ENCODE measurements at regions not wholly inside any gene's neighbourhood (a gene's known extent, or its start where the extent isn't known, plus 50 kb on each side); places are given as distances from the start of the nearest gene placed in this dataset.
A peak's percentile ranks its signal among the peaks of the same experiment; 100 is the strongest.

DNA sequence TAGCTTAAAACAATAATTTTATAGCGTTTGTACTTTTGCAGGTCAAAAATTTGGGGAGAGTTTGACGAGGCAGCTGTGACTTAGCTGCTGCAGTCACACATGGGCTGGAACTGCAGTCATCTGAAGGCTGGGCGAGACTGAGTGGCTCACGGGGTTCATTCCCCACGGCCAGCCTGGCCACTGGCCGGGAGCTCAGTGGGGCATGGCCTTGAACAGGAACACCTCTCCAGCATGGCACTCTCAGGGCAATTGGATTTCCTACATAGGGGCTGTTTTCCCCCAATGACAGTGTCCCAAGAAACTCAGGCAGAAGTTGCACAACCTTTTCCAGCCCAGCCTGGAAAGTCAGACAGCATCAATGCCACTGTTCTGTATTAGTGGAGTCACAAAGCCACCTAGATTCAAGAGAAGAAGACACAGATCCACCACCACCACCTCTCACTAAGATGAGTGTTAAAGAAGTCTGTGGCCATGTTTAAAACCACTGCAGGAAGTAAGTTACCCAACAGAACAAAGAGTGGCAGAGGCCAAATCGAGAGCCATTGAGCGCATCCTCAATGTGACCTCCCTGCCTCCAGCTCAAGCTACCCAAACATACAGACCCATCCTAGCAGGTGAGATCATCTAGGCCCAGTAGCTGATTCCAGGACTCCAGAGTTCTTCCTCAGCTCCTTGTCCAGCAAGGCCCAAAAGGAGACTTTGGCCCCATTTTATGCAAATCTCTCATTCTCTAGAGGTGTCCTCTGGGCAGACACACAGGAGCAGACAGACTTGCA is 618.7 kb upstream of the CADM1 start:
- Mint-ChIP-seq H3K9me3 (peaks cover 6% of the 10 kb centered on the region), H3K27me3 (no peaks in the 10 kb centered on the region), H3K4me1 (no peaks in the 10 kb centered on the region), H3K27ac (no peak overlapping the region), H3K4me3 (no peak overlapping the region), H3K36me3 (ENCODE audit: low read depth) (no peaks in the 10 kb centered on the region)
- DNase-seq, result no peak
- ChIA-PET CTCF (no interaction called here), POLR2A (no interaction called here)

DNA sequence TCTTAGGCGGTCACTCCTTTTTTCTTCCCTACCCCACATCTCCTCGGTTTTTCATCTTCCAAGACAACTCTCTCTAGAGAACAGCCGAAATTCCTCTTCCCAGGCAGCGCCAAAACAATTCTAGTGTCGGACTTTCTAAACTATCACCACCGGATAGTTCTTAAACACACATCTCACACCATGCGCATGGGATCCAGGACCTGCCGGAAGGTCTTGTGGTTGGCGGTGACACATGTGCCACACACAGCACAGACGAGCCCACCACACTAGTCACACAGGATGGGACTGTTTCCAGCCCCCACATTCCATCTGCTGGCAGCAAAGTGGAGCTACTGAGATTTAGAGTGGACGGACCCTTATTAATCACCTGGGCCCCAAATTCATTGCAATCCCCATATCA is 614.9 kb upstream of the CADM1 start:
- no peaks in the 10 kb centered on the region for H3K27me3 Mint-ChIP-seq
- DNase-seq, result no peak
- CTCF ChIA-PET, result no interaction called here
- POLR2A ChIA-PET, result no interaction called here
- no peaks in the 10 kb centered on the region for H3K4me1 Mint-ChIP-seq
- peaks cover 11% of the 10 kb centered on the region for H3K9me3 Mint-ChIP-seq
- H3K36me3 Mint-ChIP-seq (ENCODE audit: low read depth), result no peaks in the 10 kb centered on the region
- no peak overlapping the region for H3K4me3 Mint-ChIP-seq
- no peak overlapping the region for H3K27ac Mint-ChIP-seq

- Mint-ChIP-seq H3K4me3 (no peak overlapping the region), H3K9me3 (peaks cover 11% of the 10 kb centered on the region), H3K4me1 (no peaks in the 10 kb centered on the region), H3K27me3 (no peaks in the 10 kb centered on the region), H3K36me3 (ENCODE audit: low read depth) (no peaks in the 10 kb centered on the region), H3K27ac (no peak overlapping the region)
- ChIA-PET POLR2A (no interaction called here), CTCF (no interaction called here)
- no peak for DNase-seq
Measured at GRCh38 chr11:116118138-116118470, 613.9 kb upstream of the CADM1 start.

DNA sequence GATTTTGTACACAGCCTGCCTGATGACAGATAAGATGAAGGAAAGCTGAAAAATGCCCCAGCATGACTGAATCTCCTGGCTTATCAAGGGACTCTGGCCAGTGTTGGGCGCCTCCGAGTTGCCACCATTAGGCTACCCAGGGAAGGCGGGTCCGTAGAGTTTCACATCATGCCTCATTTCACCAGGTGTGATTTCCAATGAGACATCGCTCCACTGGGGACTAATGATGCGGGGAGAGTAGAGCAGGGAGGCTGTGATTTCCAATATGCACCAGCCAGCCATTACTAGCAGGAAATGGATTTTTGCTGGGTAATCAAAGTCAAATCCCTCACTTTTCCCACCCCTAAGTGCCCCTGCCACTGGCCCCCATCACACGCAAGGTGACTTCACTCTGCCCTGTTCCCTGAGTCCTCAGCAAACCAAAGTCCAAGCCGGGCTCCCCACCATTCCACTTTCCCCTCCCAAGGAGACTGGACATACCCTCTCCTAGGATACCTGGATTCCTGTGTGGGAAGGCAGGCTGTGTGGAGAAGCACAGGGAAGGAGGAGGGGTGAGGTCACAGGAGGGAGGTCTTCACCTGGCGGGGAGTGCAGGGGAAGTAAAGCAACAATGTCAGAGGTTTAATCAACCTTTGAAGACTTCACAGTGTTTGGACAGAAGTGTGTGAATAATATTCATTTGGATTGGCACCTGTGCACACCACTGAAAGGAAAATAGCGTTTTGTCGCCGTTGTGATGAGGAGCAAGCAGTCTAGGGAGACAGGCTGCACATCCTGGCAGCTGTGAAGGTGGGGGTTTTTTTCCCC is 613.3 kb upstream of the CADM1 start:
- CTCF ChIA-PET, result no interaction called here

GRCh38 chr11:116115801-116116200 is 611.6 kb upstream of the CADM1 start:
- ChIA-PET CTCF (no interaction called here), POLR2A (no interaction called here)
- no peak for DNase-seq
- H3K36me3 Mint-ChIP-seq (ENCODE audit: low read depth), result no peaks in the 10 kb centered on the region
- no peaks in the 10 kb centered on the region for H3K27me3 Mint-ChIP-seq
- peaks cover 11% of the 10 kb centered on the region for H3K9me3 Mint-ChIP-seq
- H3K4me3 Mint-ChIP-seq, result no peak overlapping the region
- H3K4me1 Mint-ChIP-seq, result no peaks in the 10 kb centered on the region
- H3K27ac Mint-ChIP-seq, result no peak overlapping the region

More for the DNA sequence above, 613.3 kb upstream of the CADM1 start:
- H3K27ac Mint-ChIP-seq, result no peak overlapping the region
- H3K36me3 Mint-ChIP-seq (ENCODE audit: low read depth), result no peaks in the 10 kb centered on the region
- POLR2A ChIA-PET, result no interaction called here
- peaks cover 11% of the 10 kb centered on the region for H3K9me3 Mint-ChIP-seq
- H3K4me3 Mint-ChIP-seq, result no peak overlapping the region
- DNase-seq, result no peak
- no peaks in the 10 kb centered on the region for H3K4me1 Mint-ChIP-seq
- no peaks in the 10 kb centered on the region for H3K27me3 Mint-ChIP-seq

DNA sequence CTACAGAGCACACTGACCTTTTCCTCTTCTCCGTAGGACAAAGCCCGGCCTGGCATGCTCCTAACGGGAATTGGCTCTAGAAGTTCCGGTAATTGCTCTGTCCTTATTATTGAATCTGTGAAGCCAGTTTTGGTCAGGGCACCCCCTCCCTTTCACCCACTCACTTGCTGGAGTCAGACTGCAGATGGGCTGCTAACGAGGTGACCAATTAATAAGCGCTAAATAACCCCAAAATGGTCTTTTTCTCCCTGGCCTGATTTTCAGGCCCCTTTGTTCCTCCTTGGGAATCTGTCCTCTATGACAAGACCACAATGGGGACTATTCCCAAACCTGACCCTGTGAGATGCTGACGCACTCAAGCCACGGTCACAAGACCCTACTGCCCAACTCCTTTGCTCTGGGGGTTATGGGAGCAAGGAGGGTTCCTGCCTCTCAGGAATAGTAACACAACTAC is 610.0 kb upstream of the CADM1 start:
- no peaks in the 10 kb centered on the region for H3K4me1 Mint-ChIP-seq
- H3K4me3 Mint-ChIP-seq, result no peak overlapping the region
- H3K27ac Mint-ChIP-seq, result no peak overlapping the region
- H3K36me3 Mint-ChIP-seq (ENCODE audit: low read depth), result no peaks in the 10 kb centered on the region
- DNase-seq, result no peak
- H3K27me3 Mint-ChIP-seq, result no peaks in the 10 kb centered on the region
- POLR2A ChIA-PET, result no interaction called here
- peaks cover 11% of the 10 kb centered on the region for H3K9me3 Mint-ChIP-seq
- CTCF ChIA-PET, result no interaction called here

DNA sequence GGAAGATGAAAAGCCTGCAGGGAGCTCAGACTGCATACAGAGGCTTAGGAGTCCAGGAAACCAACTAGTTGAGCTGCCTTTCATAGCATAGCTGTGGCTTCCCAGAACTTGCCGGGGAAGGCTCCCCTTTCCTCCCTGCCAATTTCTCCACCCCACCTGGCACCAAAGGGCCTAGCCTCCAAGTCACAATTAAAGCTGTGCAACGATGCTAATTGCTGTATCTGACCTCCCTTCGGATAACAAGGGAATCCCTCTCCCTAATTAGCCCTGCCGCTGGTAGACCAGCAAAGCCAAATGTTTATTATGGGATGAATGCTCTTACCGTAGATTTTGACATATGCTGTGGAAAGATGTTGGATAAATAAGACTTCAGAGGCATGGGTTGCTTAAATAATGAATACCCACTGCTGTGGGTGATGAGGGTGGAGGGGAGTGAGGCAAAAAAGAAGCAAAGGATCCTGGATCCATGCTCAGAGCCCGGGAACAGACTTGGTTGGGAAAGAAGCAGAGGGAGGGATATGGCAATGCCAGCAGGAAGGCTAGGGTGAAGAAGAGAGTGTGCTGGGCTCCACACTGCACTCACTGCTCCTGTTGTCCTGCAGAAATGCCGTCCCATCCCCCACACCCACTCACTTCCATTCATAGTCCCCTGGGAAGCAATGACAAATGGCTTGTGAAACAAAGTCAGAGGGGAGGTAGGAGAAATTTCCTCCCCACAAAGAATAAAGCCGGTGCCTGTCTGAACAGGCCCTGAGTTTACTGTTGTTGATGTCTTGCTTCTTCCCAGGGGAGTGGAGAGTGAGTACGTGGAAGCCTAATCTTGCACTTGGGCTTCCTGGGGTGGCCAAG is 608.1 kb upstream of the CADM1 start:
- H3K36me3 Mint-ChIP-seq (ENCODE audit: low read depth), result no peaks in the 10 kb centered on the region

DNA sequence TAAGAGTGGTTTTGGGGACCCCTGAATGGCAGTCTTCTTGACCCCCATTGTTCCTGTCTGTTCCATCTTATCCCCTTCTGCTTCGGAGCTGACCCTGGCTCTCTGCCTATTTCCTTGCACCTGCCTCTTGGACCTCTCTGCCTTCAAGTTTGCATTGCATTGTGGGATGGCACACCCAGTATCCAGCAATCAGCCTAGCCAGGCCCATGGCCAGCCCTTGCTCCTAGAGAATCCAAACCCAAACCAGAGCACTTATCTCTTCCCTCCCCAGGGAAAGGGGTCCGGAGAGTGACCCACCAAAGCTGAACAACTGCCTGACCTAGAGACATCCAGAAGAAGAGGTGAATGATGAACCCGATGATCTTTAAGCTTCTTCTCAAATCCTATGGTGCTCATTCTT is 607.3 kb upstream of the CADM1 start:
- Mint-ChIP-seq H3K36me3 (ENCODE audit: low read depth) (no peaks in the 10 kb centered on the region), H3K27ac (no peak overlapping the region)

More for the DNA sequence above, 608.1 kb upstream of the CADM1 start:
- H3K27ac Mint-ChIP-seq, result no peak overlapping the region
- peaks cover 5% of the 10 kb centered on the region for H3K9me3 Mint-ChIP-seq
- CTCF ChIA-PET, result no interaction called here
- H3K27me3 Mint-ChIP-seq, result no peaks in the 10 kb centered on the region
- DNase-seq, result no peak
- no peak overlapping the region for H3K4me3 Mint-ChIP-seq
- POLR2A ChIA-PET, result no interaction called here
- no peaks in the 10 kb centered on the region for H3K4me1 Mint-ChIP-seq

GRCh38 chr11:116110802-116111201 is 606.6 kb upstream of the CADM1 start:
- CTCF ChIA-PET, result no interaction called here
- no peaks in the 10 kb centered on the region for H3K27me3 Mint-ChIP-seq
- H3K4me1 Mint-ChIP-seq, result no peaks in the 10 kb centered on the region
- no peaks in the 10 kb centered on the region for H3K9me3 Mint-ChIP-seq
- POLR2A ChIA-PET, result no interaction called here
- no peak overlapping the region for H3K4me3 Mint-ChIP-seq
- no peaks in the 10 kb centered on the region for H3K36me3 Mint-ChIP-seq (ENCODE audit: low read depth)
- no peak for DNase-seq
- no peak overlapping the region for H3K27ac Mint-ChIP-seq

More for the DNA sequence above, 607.3 kb upstream of the CADM1 start:
- no peak for DNase-seq
- Mint-ChIP-seq H3K9me3 (peaks cover 3% of the 10 kb centered on the region), H3K4me1 (no peaks in the 10 kb centered on the region), H3K4me3 (no peak overlapping the region), H3K27me3 (no peaks in the 10 kb centered on the region)
- ChIA-PET CTCF (no interaction called here), POLR2A (no interaction called here)

DNA sequence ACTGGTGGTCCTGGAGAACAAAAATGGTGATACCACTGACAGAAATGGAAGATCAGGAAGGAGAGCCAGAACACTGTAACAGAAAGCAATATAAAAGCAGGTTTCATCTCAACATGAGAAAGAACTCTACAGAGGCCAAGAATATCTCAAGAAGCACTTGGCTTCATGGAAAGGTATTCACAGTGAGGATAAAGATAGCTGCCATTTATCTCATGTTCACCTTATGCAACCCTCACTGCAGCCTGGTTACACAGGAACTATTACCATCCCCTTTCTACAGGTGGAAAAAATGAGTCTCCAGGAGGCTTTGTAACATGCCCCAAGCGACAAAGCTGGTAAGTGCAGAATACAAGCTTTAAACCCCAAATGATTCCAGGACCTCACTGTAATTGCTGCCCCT is 606.1 kb upstream of the CADM1 start:
- Mint-ChIP-seq H3K4me1 (no peaks in the 10 kb centered on the region), H3K36me3 (ENCODE audit: low read depth) (no peaks in the 10 kb centered on the region), H3K27me3 (no peaks in the 10 kb centered on the region), H3K27ac (no peak overlapping the region), H3K4me3 (no peak overlapping the region), H3K9me3 (no peaks in the 10 kb centered on the region)
- ChIA-PET POLR2A (no interaction called here), CTCF (no interaction called here)
- no peak for DNase-seq

DNA sequence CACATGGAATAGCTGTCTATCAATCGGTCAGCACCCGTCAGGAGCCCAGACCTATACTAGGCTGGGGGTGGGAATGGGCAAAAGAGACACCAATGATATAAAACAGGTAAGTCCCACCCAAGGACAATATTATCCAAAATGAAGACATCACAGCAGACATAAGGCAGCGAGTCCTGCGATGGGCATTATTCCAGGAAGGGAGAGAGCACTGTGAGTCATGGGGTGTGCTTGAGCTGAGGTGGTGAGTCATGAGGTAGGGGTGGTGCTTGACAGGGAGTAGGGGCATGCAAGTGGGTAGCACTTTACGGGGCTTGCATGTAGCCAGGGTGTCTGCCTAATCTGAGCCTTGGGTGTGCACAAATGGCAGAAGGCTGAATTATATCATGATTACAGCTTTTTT is 605.0 kb upstream of the CADM1 start:
- ChIA-PET POLR2A (no interaction called here), CTCF (no interaction called here)
- Mint-ChIP-seq H3K4me1 (no peaks in the 10 kb centered on the region), H3K9me3 (no peaks in the 10 kb centered on the region), H3K4me3 (no peak overlapping the region), H3K27me3 (no peaks in the 10 kb centered on the region), H3K27ac (peak overlapping the region; percentile 27), H3K36me3 (ENCODE audit: low read depth) (no peaks in the 10 kb centered on the region)
- no peak for DNase-seq

DNA sequence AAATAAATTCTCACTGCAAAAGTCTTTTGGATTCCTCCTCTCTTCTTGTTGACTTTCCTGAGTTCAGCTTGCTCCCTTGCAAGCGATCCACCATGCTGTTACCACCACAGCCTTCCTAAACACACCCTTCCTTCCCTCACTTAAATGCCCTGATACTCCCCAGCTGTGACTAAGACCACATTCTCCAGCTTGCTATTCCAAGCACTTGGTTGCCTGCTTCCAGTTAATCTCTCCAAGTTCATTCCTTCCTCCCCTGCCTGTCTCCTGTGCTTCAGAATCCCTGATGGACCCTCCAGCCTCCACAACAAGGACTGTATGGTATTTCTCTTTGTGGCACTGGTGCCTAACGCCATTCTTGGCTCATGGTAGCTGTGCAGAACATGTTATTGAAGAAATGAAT is 603.9 kb upstream of the CADM1 start:
- Mint-ChIP-seq H3K4me1 (no peaks in the 10 kb centered on the region), H3K36me3 (ENCODE audit: low read depth) (no peaks in the 10 kb centered on the region), H3K27me3 (no peaks in the 10 kb centered on the region), H3K27ac (no peak overlapping the region), H3K9me3 (no peaks in the 10 kb centered on the region), H3K4me3 (no peak overlapping the region)
- POLR2A ChIA-PET, result no interaction called here
- CTCF ChIA-PET, result no interaction called here
- DNase-seq, result no peak

GRCh38 chr11:116107229-116107628 is 603.0 kb upstream of the CADM1 start:
- no peaks in the 10 kb centered on the region for H3K27me3 Mint-ChIP-seq
- no peaks in the 10 kb centered on the region for H3K9me3 Mint-ChIP-seq
- POLR2A ChIA-PET, result no interaction called here
- DNase-seq, result no peak
- H3K4me1 Mint-ChIP-seq, result no peaks in the 10 kb centered on the region
- no peak overlapping the region for H3K27ac Mint-ChIP-seq
- no peaks in the 10 kb centered on the region for H3K36me3 Mint-ChIP-seq (ENCODE audit: low read depth)
- CTCF ChIA-PET, result no interaction called here
- no peak overlapping the region for H3K4me3 Mint-ChIP-seq

All from activated CD4-positive, alpha-beta T cell treated with anti-CD3 and anti-CD28 coated beads, Interleukin-2, amount 10 ng/mL, durations not matched to agents 7 days and 5 days (primary cell).